ENCODE measurements at regions not wholly inside any gene's neighbourhood (a gene's known extent, or its start where the extent isn't known, plus 50 kb on each side); places are given as distances from the start of the nearest gene placed in this dataset.

DNA sequence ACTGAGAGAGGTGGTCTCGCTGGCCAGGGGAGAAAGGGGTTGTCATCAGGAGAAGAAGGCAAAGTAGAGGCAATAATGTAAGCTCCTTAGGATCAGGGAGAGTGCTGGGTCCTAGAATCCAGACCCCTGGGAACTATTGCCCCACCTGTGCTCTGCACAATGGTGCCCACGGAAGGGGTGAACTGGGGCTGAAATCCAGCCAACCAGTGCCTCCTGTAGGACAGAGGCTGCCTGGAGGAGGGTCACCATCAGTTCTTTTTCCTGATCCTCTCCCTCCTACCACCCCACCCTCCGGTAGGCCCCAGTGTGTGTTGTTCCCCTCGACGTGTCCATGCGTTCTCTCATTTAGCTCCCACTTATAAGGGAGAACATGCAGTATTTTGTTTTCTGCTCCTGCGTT lies 52.9 kb upstream of the ATP2B4 start:
- no peak overlapping the region for H3K4me3 ChIP-seq
- no peak overlapping the region for H3K27ac ChIP-seq (replicated peaks)
- H3K27me3 ChIP-seq (ENCODE audit: low read depth): no peaks in the 10 kb centered on the region
- no peaks in the 10 kb centered on the region for H3K36me3 ChIP-seq
- H3K9me3 ChIP-seq (replicated peaks): no peaks in the 10 kb centered on the region
- TF ChIP-seq, protein P1, sequence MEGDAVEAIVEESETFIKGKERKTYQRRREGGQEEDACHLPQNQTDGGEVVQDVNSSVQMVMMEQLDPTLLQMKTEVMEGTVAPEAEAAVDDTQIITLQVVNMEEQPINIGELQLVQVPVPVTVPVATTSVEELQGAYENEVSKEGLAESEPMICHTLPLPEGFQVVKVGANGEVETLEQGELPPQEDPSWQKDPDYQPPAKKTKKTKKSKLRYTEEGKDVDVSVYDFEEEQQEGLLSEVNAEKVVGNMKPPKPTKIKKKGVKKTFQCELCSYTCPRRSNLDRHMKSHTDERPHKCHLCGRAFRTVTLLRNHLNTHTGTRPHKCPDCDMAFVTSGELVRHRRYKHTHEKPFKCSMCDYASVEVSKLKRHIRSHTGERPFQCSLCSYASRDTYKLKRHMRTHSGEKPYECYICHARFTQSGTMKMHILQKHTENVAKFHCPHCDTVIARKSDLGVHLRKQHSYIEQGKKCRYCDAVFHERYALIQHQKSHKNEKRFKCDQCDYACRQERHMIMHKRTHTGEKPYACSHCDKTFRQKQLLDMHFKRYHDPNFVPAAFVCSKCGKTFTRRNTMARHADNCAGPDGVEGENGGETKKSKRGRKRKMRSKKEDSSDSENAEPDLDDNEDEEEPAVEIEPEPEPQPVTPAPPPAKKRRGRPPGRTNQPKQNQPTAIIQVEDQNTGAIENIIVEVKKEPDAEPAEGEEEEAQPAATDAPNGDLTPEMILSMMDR (IDR thresholded peaks at IDR 0.05; ENCODE audit: borderline replicate concordance): no peak
- intact Hi-C loops (cut with micrococcal nuclease): no loop called here
- H3K4me1 ChIP-seq: no peaks in the 10 kb centered on the region
- DNase-seq: no peak

Measured in left ventricle myocardium inferior (tissue), 1 donor.